CD4-positive, alpha-beta T cell treated with Interferon alpha-2 for 1 hour (primary cell): ENCODE measurements at regions not wholly inside any gene's neighbourhood (a gene's known extent, or its start where the extent isn't known, plus 50 kb on each side); places are given as distances from the start of the nearest gene placed in this dataset.

Experiments
- DNase-seq, 2 donors: peaks; one replicate each; pipeline ENCODE4 v3.0.0-alpha.2; 2020 to 2022

DNA sequence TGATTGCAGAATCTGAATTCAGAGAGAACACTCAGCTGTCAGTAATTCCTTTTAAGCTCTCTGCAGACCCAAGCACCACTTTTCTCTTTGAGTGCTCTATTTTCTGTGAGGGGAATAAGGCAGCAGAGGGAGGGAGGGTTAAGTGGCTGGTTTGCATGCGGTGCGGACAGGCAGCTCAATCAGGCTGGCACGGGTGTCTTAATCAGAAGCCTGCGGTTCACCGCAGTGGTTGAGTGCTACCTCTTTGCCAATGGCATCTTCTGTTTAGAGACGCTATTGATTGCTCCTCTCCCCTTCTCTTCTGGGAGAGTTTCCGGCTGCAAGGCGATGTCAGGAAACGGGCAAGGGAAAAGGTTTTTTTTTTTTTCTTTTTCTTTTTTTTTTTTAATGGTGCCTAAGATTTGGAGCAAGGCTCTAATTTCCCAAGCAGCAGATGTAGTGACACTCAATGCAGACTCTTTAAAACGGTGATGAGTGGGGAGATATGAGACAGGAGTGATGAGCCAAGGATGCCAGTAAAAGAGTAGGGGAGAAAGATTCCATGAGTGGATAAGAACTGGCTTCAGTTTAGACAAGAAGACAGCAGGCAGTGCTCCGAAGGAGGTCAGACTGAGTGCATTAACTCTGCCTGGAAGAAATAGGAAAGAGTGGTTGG is 533.7 kb upstream of the SEL1L start:
- DNase-seq: no peak

DNA sequence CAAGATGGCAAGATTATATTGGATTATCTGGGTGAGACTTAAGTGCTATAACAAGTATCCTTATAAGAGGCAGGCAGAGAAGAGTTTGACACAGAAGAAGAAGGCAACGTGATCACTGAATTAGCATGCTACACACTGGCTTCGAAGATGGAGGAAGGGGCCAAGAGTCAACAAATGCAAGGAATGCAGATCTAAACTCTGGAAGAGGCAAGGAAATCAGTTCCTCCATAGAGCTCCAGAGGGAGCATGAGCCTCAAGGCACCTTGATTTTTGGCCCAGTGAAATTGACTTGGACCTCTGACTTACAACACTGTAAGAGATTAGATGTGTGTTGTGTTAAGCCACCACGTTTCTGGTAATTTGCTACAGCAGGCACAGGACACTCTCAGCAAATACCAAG is 536.4 kb upstream of the SEL1L start:
- DNase-seq: no peak

DNA sequence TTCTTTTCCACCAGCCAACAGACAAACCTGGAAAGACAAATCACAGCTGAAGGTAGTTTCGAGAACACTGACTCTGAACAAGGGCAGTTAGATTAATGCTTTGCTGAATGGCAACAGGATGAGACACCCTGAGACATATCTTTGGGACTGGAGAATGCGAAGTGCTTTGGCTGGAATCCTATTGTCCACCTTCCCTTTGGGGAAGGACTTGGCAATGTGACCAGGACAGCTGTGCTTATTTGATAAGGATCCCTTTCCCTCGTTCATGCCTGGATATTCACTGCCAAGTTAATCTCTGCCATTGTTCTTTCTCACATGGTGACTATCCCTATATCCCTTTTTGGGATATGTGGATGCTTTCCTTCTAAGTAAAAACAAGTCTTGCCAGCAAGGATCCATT is 537.1 kb upstream of the SEL1L start:
- no peak for DNase-seq

DNA sequence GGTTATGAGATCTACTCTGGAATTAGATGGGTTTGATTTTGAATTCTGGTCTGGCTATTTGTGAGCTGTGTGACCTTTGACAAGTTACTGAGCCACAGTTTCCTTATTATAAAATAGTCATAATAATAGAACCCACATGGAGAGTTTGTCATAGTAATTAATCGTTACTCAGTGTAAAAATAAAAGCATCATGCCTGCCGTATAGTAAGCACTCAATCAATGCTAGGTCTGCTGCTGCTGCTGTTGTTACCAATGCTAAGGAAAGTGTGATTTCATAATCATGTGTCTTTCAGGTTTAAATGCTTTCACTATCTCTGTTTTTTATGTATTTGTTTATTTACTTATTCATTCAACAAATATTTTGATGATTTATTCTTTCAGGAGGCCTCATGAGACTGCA is 539.9 kb upstream of the SEL1L start:
- no peak for DNase-seq

DNA sequence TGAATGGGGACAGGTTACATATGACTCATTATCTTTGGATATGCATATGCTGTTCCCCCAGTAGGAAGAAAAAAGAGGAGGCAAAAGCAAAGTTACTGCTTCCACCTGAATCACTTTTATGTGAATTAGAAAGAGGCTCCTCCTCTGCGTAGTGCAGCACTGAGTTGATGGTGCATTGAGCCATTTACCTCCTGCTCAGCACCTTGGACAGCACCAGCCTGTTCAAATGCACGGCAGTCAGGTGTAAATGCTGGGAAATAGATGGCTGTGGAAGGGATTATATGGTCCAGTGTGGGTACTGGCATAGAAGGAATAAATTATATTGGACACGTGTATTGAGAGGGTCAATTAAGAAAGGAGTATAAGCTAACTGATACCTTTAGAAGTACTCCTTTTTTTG is 541.9 kb upstream of the SEL1L start:
- no peak for DNase-seq

DNA sequence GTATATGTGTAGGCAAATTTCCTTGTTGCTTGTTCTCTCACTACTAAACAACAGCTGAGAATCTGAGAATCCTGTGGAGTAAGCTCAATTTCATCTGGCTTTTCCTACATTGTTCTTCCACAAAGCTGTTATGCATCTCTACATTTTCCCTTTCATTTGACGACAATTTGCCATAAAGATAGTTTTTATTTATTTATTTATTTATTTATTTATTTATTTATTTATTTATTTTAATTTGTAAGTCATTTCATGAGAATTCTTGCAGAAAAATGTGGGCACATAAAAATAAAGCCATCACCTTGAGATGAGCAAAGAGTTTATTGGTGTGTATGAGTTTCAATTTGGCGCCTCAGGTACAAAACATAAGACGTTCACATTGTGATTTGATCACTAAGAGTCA is 545.9 kb upstream of the SEL1L start:
- no peak for DNase-seq

DNA sequence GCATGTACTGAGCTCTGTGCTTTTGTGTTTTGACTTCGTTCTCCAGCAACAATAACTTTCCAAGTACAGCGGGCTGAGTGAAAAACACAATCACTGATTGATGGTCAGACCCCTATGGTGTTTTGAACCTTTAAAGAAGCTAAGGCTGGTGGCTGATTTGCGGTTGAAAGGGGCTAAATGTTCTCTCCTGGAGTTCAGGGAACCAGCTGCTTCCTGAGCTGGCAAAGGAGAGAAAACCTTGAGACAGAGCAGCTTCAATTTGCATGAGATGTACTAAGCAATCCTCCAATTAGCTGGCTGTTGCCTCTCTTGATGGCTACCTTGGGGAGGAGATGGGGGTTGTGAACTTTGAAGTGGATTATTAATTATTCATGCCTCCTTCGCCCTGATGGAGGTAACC is 546.7 kb upstream of the SEL1L start:
- DNase-seq: no peak

DNA sequence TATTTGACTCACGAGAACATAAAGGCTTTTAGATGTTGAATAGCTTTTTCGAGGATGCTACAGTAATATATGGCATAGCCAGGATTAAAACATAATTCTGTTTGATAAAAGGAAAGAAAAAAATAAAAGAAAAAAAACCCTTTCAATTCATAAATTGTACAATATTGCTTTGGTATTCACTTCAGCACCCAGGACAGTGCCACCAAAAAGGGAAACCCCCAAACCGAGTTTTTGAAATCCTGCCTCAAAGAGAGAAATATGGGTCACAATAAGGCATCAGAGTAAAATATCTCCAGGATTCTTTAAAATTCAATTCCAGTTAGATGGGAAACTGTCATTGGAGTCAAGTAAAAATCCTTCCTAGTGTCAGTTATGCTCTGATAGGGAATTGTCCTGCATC is 551.2 kb upstream of the SEL1L start:
- DNase-seq: no peak

DNA sequence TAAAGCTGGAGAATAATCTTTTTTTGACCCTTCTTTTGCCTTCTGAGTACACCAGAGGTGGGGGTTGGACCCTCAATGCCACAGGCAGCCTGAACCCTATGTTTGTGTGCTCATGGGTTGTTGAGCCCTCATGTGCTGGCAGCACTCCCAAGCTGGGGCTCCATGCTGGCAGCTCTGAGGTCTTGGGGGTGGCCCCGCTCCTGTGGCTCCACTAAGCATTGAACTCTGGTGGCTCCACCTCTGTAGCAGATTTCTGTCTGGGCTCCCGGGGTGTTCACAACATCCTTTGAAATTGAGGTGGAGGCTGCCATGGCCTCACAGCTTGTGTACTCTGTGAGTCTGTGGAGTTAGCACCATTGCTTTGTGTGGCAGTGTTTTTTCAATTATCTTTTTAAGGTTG is 557.4 kb upstream of the SEL1L start:
- DNase-seq: no peak

DNA sequence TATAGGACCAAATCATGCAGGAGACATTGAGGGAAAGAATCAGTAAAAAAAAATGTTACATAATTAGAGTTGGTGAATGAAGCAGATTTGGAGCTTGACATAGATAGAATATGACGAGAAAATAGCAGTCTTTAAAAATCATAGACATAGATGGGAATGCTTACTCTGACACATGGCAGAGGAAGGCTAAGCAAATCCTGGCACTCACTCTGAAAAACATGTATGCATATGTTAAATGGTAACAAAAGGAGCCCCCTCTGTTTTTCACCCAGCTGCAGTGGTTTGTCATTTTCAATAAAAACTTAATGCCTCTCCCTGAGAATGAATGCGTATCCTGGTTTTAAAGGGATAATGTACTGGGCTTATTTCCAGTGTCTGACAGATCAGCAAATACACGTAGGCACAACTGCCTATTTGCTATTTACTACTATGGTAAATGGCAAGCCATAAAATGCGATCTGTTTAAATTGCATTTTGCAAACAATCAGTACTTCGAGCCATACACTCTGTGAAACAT is 561.2 kb upstream of the SEL1L start:
- no peak for DNase-seq

DNA sequence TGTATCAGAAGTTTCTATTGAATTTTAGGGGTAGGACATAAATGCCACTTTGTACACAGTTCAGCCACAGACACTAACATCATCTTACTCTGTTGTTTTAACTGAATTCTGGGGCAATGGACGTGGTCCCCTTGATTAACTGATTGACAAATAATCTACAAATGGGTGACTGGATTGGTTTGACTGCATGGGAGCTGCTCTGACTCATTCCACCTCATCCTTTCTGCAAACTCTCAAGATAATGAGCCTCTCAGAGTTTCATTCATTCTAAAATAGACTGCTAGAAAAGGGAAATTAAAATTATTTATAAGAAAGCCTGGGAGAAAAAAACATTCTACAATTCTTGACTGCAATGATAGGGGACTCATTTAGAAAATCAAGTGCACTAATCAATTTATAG is 570.4 kb upstream of the SEL1L start:
- no peak for DNase-seq

DNA sequence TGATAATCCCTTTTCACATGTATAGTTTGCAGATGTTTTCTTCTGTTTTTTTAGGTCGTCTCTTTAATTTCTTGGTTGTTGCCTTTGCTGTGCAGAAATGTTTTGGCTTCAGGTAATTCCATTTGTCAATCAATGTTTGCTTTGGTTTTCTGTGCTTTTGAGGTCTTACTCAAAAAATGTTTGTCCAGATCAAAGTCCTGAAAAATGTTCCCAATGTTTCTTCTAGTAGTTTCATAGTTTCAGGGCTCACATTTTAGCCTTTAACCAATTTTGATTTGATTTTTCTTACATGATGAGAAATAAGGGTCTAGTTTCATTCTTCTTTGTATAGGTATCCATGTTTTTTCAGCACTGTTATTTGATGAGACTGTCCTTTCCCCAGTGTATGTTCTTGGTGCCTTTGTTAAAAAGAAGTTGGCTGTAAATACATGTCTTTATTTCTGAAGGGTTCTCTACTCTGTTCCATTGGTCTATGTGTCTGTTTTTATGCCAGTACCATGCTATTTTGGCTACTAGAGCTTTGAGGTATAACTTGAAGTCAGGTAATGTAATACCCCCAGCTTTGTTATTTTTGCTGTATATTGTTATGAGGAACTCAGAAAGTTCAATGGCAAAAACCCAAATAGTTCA is 578.7 kb upstream of the SEL1L start:
- no peak for DNase-seq

DNA sequence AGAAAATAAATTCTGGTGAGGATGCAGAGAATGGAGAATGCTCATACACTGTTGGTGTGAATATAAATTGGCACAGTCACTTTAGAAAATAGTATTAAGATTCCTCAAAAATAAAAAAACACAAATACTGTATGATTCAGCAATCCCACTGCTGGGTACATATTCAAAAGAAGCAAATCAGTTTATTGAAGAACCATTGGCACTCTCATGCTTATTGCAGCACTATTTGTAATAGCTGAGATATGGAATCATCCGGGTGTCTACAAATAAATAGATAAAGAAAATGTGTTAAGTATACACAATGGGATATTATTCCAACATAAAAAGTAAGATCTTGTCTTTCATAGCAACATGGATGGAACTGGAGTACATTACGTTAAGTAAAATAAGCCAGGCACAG is 579.4 kb upstream of the SEL1L start:
- no peak for DNase-seq

DNA sequence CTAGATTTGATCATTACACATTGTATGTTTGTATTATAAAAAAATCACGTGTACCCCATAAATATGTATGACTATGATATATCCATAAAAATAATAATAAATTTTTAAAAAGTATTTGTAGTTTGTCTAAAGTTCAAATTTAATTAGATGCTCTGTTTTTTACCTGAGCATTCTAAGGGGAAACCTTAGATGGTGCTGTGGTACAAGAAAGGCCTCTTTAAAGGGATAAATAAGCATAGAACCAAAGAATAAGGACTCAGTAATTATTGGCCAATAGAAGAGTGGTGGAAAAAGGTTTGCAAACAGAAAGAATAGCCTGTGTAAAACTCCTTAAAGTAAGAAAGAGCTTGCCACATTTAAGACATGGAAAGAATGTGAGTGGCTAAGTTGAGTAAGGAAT is 580.1 kb upstream of the SEL1L start:
- DNase-seq: no peak

DNA sequence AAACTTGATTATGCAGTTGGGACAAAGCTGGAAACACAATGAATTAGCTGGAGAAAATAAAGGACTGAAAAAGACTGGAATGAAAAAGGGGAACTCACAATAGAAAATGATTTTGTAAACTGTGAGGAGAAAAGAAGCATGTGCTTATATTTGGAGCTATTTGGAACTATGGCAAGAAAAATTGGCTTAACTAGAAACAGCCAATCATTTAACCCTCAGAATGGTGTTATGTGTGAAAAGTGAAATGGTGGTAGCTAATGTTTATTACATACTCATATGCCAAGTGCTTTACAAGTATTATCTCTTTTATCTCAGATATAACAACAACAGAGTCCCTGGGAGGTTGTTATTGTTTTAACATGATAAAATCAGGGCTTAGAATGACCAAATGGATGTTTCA is 583.1 kb upstream of the SEL1L start:
- no peak for DNase-seq

DNA sequence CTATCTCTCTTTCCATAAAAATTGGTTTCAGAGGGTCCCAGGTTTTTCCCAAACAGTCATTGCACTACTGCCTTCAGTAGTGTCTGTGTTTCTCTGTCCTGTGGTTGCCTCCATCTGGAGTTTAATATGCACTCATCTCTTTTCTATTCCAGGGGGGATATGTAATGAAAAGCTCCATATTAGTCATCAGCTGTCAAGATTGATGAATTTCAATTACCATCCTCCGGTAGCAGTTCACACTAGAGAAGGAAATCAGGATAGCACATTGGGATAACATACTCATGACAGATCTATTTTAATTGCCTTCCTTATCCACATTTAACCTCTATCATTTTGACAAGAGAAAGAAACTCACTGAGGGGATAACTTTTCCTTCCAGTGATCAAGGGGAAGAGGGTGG is 589.0 kb upstream of the SEL1L start:
- no peak for DNase-seq

DNA sequence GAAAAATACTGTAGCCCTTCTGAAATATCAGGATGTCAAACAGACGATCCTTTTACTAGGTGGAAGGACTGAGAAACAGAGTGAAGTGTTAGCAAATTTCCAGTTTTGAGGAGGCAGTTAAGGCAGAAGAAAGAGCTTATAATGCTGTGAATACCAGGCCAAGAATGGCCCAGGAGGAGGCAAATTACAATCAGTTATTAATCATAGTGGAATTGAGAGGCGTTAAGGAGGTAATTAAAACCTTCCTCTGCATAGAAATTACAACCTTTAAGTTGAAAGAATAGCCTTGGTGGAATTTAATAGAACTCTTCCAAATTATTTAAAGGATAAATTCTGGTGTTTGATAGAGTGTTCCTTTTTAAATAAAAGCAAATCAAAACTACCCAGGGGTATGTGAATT is 590.9 kb upstream of the SEL1L start:
- no peak for DNase-seq

DNA sequence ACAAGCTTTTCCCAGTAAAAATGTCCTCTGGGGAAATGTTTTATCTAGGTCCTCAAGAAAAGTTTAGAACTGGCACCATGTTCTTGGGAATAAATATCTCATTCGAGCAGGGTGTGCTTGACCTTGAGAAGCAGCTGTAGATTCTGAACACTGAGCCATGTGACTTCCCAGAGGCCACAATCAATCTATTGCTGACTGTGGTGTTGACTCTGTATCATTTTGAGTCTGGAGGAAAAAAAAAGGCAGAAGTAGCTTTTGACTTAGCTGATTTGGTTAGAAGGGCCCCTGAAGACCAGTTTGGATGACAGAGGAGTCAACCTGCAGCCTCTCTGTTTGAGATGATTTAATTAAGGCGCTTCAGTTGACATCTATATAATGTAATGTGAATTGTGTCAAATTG is 592.4 kb upstream of the SEL1L start:
- no peak for DNase-seq

DNA sequence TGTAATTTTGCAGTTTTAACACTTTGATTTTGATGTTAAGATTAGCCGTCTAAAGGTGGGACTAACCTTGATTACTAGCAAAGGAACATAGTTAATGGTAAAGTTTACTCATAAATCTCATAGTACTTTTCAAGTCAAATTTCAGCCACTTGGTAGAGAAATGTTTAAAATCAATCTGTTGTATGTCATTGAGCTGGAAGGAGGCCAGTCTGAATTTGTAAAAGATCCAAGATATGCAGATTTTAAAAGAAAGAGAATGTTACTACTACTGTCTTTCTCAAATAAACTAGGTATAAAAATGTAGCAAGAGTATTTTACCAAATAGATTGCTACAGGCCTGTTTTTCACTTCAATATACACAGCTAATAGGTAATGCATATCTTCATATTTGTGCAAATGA is 600.8 kb upstream of the SEL1L start:
- DNase-seq: no peak

DNA sequence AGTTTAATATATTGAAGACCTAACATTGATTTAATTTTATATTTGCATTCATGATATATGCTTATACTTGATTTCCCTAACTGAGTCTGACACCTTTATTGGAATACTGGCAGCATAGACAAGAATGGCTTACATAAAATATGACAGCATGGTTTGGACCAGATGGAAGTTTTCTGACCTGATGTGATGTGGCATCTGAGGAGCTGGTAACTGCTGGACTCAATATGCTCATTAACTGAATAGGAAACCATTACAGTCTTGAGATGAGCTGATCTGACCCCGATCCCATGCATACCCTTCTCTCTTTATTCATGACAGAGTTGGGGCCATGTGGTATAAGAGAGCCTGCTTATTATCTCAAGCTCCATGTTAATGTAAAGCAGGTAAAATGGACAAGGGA is 604.8 kb upstream of the SEL1L start:
- no peak for DNase-seq

DNA sequence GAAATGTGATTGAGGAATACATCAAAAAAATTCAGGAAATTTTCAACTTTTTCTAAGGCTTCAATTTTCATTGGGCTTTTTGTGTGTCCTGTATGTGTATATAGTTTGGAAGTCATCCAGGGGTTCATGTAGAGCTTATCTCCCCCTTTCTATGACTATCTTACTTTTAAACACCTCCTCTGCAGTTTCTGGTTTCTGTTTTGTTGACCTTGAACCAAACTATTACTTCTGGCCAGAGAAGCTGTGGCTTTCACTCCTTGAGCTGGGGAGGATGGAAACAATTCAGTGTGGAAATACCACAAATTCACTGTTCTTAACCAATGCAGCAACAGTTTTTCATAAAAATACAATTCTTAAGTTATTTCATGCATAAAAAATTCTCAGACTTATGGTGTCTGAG is 613.2 kb upstream of the SEL1L start:
- DNase-seq: no peak

DNA sequence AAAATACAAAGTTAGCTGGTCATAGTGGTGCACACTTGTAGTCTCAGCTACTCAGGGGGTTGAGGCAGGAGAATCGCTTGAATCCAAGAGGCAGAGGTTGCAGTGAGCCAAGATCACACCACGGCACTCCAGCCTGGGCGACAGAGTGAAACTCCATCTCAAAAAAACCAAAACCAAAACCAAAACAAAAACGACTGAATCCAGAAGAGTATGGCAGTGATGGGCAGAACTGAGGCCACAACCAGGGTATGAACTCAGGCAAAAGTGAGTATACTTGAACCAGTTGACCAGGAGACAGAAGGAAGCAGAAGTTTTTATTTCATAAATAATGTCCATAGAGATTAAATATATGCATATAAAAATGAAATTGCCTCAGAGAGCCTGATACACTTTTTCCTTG is 620.0 kb upstream of the SEL1L start:
- no peak for DNase-seq

DNA sequence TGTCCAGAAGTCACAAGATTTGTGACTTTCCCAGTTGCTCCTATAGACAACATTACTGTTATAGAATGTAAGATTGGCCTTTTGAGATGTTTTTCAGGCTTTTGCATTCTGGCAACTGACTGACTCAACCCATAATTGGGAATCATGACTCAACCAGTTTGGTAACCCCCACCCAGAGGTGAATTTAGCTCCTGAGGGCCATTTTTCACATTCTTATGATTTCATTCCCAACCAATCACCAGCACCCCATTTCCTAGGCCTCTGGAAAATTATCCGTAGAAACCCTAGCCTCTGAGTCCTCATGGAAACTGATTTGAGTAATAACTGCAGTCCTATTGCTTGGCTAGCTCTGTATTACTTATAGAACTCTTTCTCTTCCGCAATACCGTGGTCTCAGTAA is 626.0 kb upstream of the SEL1L start:
- DNase-seq: no peak

DNA sequence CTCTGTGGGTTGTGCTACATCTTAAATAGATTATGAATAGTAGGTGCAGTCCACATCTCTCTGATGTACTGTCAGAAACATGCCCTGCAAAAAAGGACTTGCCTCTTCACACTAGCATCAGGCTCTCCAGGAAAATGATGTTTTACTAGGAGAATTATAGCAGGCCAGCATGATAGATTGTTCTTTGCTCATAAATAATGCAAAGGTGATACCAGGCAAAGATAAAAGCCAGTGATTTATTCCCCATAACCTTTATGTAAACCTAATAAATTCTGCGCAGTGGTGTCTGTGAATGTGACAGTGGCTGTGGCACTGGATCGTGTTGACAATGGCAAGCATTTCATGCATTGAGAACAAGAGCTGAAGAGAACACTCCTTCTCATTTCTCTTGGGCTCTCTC is 646.5 kb upstream of the SEL1L start:
- no peak for DNase-seq

DNA sequence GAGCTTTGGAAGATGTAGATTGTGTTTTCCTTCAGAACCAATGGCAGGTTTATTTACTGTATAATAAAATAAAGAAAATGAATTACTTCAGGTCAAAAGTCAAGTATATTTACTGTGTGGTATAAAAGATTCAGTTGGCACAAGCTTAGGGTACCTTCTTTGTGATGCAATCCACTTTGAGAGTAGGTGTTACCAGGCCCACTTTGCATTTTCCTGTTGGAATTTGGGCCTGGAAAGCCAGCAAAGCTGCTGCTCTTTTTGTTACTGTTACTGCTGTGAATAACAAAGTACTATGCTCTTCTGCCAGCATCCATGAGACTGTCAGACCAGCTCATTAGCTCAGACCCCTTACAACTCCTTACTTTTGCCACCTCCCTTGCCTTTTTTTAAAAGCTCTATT is 649.0 kb upstream of the SEL1L start:
- DNase-seq: no peak
